H1 (cell line): ENCODE measurements at regions not wholly inside any gene's neighbourhood (a gene's known extent, or its start where the extent isn't known, plus 50 kb on each side); places are given as distances from the start of the nearest gene placed in this dataset.

ENCODE experiments used
- CTCF ChIA-PET: fragments of 300-600 bp; sonication (Branson Sonifier 250); formaldehyde crosslinking; loops from one replicate; lab custom pipeline; 2021; ENCODE audit not compliant: partially characterized antibody; lab: Charles Lee
- POLR2A ChIA-PET: fragments of 300-600 bp; sonication (Branson Sonifier 250); formaldehyde crosslinking; loops from one replicate; lab custom pipeline; 2021; ENCODE audit warnings: inconsistent platforms; ENCODE audit not compliant: partially characterized antibody; lab: Charles Lee
- DNase-seq, 2 experiments: peaks; one replicate each; pipeline versions ENCODE4 v3.0.0 to v3.0.0-alpha.2; 2010 to 2022; ENCODE audit warnings: low spot score in 2 of 2, low read depth in 1 of 2, mixed read lengths in 1 of 2
- FAIRE-seq: peaks from 2 replicates; lab custom pipeline; 2011; peaks lifted over from hg19 to GRCh38; lab: Jason Lieb, UNC
- H2AFZ ChIP-seq: 2 replicates; pipeline ENCODE4 v1.8.1; 2012; ENCODE audit warnings: low read length, inconsistent platforms
- H2AK5ac ChIP-seq: 2 replicates; pipeline ENCODE4 v1.6.1; 2013; ENCODE audit warnings: low read depth, low read length
- H2BK120ac ChIP-seq: replicated peaks from 2 replicates; pipeline ENCODE3; 2013; ENCODE audit warnings: low read depth, low read length, inconsistent platforms
- H2BK12ac ChIP-seq: 2 replicates; pipeline ENCODE4 v1.6.1; 2013; ENCODE audit warnings: low read depth, low read length
- H2BK15ac ChIP-seq: 2 replicates; pipeline ENCODE4 v1.6.1; 2013; ENCODE audit warnings: low read length
- H2BK20ac ChIP-seq: 2 replicates; pipeline ENCODE4 v1.6.1; 2013; ENCODE audit warnings: low read length
- H2BK5ac ChIP-seq: 2 replicates; pipeline ENCODE4 v1.6.1; 2013; ENCODE audit warnings: low read depth, low read length
- H3K14ac ChIP-seq: 2 replicates; pipeline ENCODE4 v1.6.1; 2013; ENCODE audit warnings: inconsistent platforms; ENCODE audit not compliant: insufficient read length
- H3K18ac ChIP-seq: 2 replicates; pipeline ENCODE4 v1.6.1; 2013; ENCODE audit warnings: low read length; ENCODE audit errors: extremely low read depth
- H3K23ac ChIP-seq: 2 replicates; pipeline ENCODE4 v1.6.1; 2013; ENCODE audit warnings: inconsistent platforms; ENCODE audit not compliant: insufficient read length
- H3K23me2 ChIP-seq: 2 replicates; pipeline ENCODE4 v1.6.1; 2013; ENCODE audit warnings: low read depth, low read length
- H3K27ac ChIP-seq: 2 replicates; pipeline ENCODE4 v1.6.1; 2011; ENCODE audit warnings: low read depth, low read length, inconsistent platforms
- H3K27me3 ChIP-seq, 4 experiments: replicated peaks in 1 of 4; 1 replicate in 1 of 4; 2 replicates in 3 of 4; pipeline versions ENCODE4 v1.6.1 to v1.8.1; 2011 to 2013; ENCODE audit warnings: low read length in 3 of 4, mild to moderate bottlenecking in 3 of 4, inconsistent platforms in 2 of 4, mixed read lengths in 2 of 4, moderate library complexity in 1 of 4; ENCODE audit not compliant: control insufficient read depth in 3 of 4, insufficient read depth in 3 of 4; ENCODE audit errors: extremely low read depth in 1 of 4
- H3K36me3 ChIP-seq, 4 experiments: 2 replicates each; pipeline versions ENCODE4 v1.6.1 to v1.8.1; 2011 to 2013; ENCODE audit warnings: mild to moderate bottlenecking in 4 of 4, low read length in 3 of 4, moderate library complexity in 2 of 4, control low read depth in 1 of 4, inconsistent platforms in 1 of 4; ENCODE audit not compliant: insufficient read depth in 4 of 4, control insufficient read depth in 2 of 4
- H3K4ac ChIP-seq: replicated peaks from 2 replicates; pipeline ENCODE3; 2013; ENCODE audit warnings: low read length, low read depth, mixed read lengths, inconsistent platforms; ENCODE audit not compliant: insufficient read length
- H3K4me1 ChIP-seq, 4 experiments: replicated peaks in 1 of 4; 1 replicate in 1 of 4; 2 replicates in 3 of 4; pipeline versions ENCODE4 v1.6.1 to v1.8.1; 2011 to 2013; ENCODE audit warnings: low read length in 3 of 4, inconsistent platforms in 2 of 4, mixed read lengths in 1 of 4; ENCODE audit not compliant: insufficient read depth in 4 of 4, control insufficient read depth in 3 of 4
- H3K4me2 ChIP-seq, 2 experiments: 2 replicates each; pipeline versions ENCODE4 v1.6.1 to v1.8.1; 2011 to 2013; ENCODE audit warnings: low read depth in 2 of 2, low read length in 2 of 2, control low read depth in 1 of 2, inconsistent platforms in 1 of 2, mild to moderate bottlenecking in 1 of 2; ENCODE audit not compliant: insufficient read depth in 1 of 2
- H3K4me3 ChIP-seq, 4 experiments: fragments of 200-600, 300-600 bp in 1 of 4; sonication (generic), shearing (Covaris generic), sonication (Bioruptor Twin) in 1 of 4; 2 replicates each; pipeline versions ENCODE4 v1.5.1 to v1.8.1; 2011 to 2016; ENCODE audit warnings: low read length in 4 of 4, low read depth in 3 of 4, control low read depth in 2 of 4, inconsistent platforms in 2 of 4, mild to moderate bottlenecking in 2 of 4, mixed read lengths in 1 of 4, moderate library complexity in 1 of 4; ENCODE audit not compliant: insufficient read depth in 2 of 4; ENCODE audit errors: extremely low read depth in 1 of 4
- H3K56ac ChIP-seq: replicated peaks from 2 replicates; pipeline ENCODE3; 2013; ENCODE audit warnings: low read depth, mild to moderate bottlenecking, mixed read lengths, low read length, inconsistent platforms; ENCODE audit not compliant: insufficient read length
- H3K79me1 ChIP-seq: 2 replicates; pipeline ENCODE4 v1.6.1; 2013; ENCODE audit warnings: low read depth, low read length, control low read depth
- H3K79me2 ChIP-seq, 2 experiments: 2 replicates each; pipeline versions ENCODE4 v1.6.1 to v1.8.1; 2012 to 2013; ENCODE audit warnings: low read length in 2 of 2, mild to moderate bottlenecking in 2 of 2, inconsistent platforms in 1 of 2; ENCODE audit not compliant: insufficient read depth in 2 of 2, control insufficient read depth in 1 of 2
- H3K9ac ChIP-seq, 4 experiments: replicated peaks in 1 of 4; 1 replicate in 1 of 4; 2 replicates in 3 of 4; pipeline versions ENCODE4 v1.6.1 to v1.8.1; 2011 to 2013; ENCODE audit warnings: low read depth in 3 of 4, low read length in 3 of 4, control low read depth in 2 of 4, mild to moderate bottlenecking in 2 of 4, moderate library complexity in 2 of 4, inconsistent platforms in 1 of 4; ENCODE audit errors: extremely low read depth in 1 of 4
- H3K9me3 ChIP-seq, 2 experiments: 2 replicates each; pipeline versions ENCODE4 v1.6.1 to v1.8.1; 2012 to 2013; ENCODE audit warnings: mild to moderate bottlenecking in 2 of 2, moderate library complexity in 2 of 2, control low read depth in 1 of 2, inconsistent platforms in 1 of 2, low read depth in 1 of 2, low read length in 1 of 2, mixed read lengths in 1 of 2; ENCODE audit not compliant: insufficient read depth in 2 of 2
- H4K20me1 ChIP-seq, 2 experiments: replicated peaks in 1 of 2; 2 replicates each; pipeline versions ENCODE3 to v1.8.1; 2011 to 2013; ENCODE audit warnings: inconsistent platforms in 2 of 2, low read length in 2 of 2, mild to moderate bottlenecking in 1 of 2; ENCODE audit not compliant: insufficient read depth in 2 of 2, control insufficient read depth in 1 of 2
- H4K5ac ChIP-seq: 2 replicates; pipeline ENCODE4 v1.6.1; 2013; ENCODE audit warnings: low read length, low read depth, mixed read lengths, inconsistent platforms; ENCODE audit not compliant: insufficient read length
- H4K8ac ChIP-seq: 2 replicates; pipeline ENCODE4 v1.8.0; 2013; ENCODE audit warnings: mild to moderate bottlenecking, moderate library complexity, low read length, inconsistent platforms; ENCODE audit not compliant: insufficient read depth; ENCODE audit errors: extremely low read depth
- H4K91ac ChIP-seq: replicated peaks from 2 replicates; pipeline ENCODE3; 2013; ENCODE audit warnings: low read length, mixed read lengths, inconsistent platforms; ENCODE audit not compliant: insufficient read length
- CBX5 ChIP-seq: fragments of 300-800, 300-1000 bp; sonication (generic); IDR thresholded peaks from 2 replicates; pipeline ENCODE4 v1.7.1; 2016; ENCODE audit warnings: antibody characterized with exemption, low read length, low read depth
- CHD2 ChIP-seq: IDR thresholded peaks from 2 replicates; pipeline ENCODE4 v1.6.1; 2012; ENCODE audit warnings: low read length, improper control_type of control experiment
- CTBP2 ChIP-seq: IDR thresholded peaks from 2 replicates; pipeline ENCODE4 v1.7.0; 2011; ENCODE audit warnings: borderline replicate concordance, mild to moderate bottlenecking, moderate library complexity, mixed read lengths, low read length; ENCODE audit not compliant: insufficient read depth, insufficient read length
- EP300 ChIP-seq, 2 experiments: IDR thresholded peaks; 1 replicate in 1 of 2; 2 replicates in 1 of 2; pipeline ENCODE4 v1.6.1; 2011 to 2012; ENCODE audit warnings: low read depth in 2 of 2, low read length in 2 of 2, mild to moderate bottlenecking in 2 of 2, borderline replicate concordance in 1 of 2, inconsistent platforms in 1 of 2, moderate library complexity in 1 of 2
- GABPA ChIP-seq: IDR thresholded peaks from 2 replicates; pipeline ENCODE4 v1.6.1; 2011; ENCODE audit warnings: mild to moderate bottlenecking, low read length, moderate library complexity, borderline replicate concordance; ENCODE audit not compliant: insufficient read depth
- NRF1 ChIP-seq: IDR thresholded peaks from 2 replicates; pipeline ENCODE4 v1.6.1; 2011; ENCODE audit warnings: mild to moderate bottlenecking, low read depth, low read length, improper control_type of control experiment
- POLR2AphosphoS5 ChIP-seq: IDR thresholded peaks from 2 replicates; pipeline ENCODE4 v1.6.1; 2011; ENCODE audit warnings: low read depth, low read length
- RBBP5 ChIP-seq: IDR thresholded peaks from 2 replicates; pipeline ENCODE4 v1.7.1; 2012; ENCODE audit warnings: low read depth, mild to moderate bottlenecking, inconsistent platforms, low read length, moderate library complexity, borderline replicate concordance
- RXRA ChIP-seq: IDR thresholded peaks from 2 replicates; pipeline ENCODE4 v1.6.1; 2011; ENCODE audit warnings: low read depth, mild to moderate bottlenecking, low read length, moderate library complexity; ENCODE audit not compliant: insufficient read depth
- SIX5 ChIP-seq: IDR thresholded peaks from 2 replicates; pipeline ENCODE4 v1.6.1; 2011; ENCODE audit warnings: mild to moderate bottlenecking, low read depth, low read length
- SP1 ChIP-seq: IDR thresholded peaks from 2 replicates; pipeline ENCODE4 v1.6.1; 2011; ENCODE audit warnings: low read depth, low read length
- SP2 ChIP-seq: IDR thresholded peaks from 2 replicates; pipeline ENCODE4 v1.6.1; 2012; ENCODE audit warnings: mild to moderate bottlenecking, low read length, inconsistent platforms
- SUZ12 ChIP-seq: fragments of 200-600 bp; sonication (generic); IDR thresholded peaks from 2 replicates; pipeline ENCODE4 v1.6.1; 2012; ENCODE audit warnings: mild to moderate bottlenecking, inconsistent platforms, low read length, moderate library complexity, mixed read lengths
- YY1 ChIP-seq: IDR thresholded peaks from 2 replicates; pipeline ENCODE4 v1.6.1; 2011; ENCODE audit warnings: low read depth, mild to moderate bottlenecking, low read length
- WGBS, 2 experiments: shearing (Covaris generic) in 1 of 2; methylation state at CpG; one replicate each; pipeline versions ENCODE4 v1.1.6 to v1.1.7; 2013 to 2015; ENCODE audit warnings: low lambda C conversion rate in 2 of 2, mixed read lengths in 2 of 2, inconsistent platforms in 1 of 2, low coverage in 1 of 2, missing lambda C conversion rate in 1 of 2; ENCODE audit not compliant: insufficient replicate concordance in 2 of 2, insufficient coverage in 1 of 2, insufficient read length in 1 of 2; ENCODE audit errors: extremely low coverage in 1 of 2, missing lambda C conversion rate in 1 of 2; 5-methylcytosine and 5-hydroxymethylcytosine counted together

DNA sequence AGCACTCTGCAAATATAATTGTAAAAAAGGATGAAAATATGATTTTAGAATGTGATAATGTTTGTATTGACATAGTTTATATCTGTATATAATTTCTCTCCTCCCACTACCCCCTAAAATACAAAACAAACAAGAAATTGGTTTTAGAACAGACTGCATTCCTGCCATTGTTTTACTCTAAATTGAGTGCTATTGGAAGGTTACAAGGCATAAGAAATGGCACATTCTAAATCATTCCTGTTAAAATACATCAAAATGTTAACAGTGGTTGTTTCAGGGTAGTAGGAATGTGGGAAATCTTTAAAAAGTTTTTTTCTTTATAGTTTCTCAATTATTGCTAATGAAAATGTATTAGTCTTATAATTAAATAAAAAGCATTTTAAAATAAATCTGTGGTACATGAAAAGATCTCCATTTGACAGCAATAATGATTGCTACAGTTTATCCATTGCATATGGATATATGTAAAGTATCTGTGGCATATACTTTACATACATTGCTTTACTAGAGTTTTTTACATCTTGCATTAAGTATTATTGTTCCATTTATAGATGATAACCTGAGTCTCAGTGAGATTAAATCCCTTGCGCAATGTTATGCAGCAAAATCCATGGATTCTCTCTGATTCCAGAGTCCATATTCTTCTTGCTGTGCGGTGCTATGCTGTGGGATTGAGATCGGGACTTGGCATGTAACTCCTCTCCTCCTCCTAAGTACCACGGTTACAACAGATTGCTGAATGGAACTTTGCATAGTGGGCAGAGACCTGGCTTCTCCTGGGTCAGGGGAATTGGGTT is 319.8 kb downstream of the LMO4 start:
- ChIA-PET CTCF (interaction anchor here (1.4 kb wide), 1 partner anchor 13 kb away, joined by 4 read pairs; no protein-coding TSS in a partner anchor), POLR2A (no interaction called here)
- Histone ChIP-seq H3K23me2 (no peaks in the 10 kb centered on the region), H3K23ac (no peak overlapping the region), H2BK12ac (no peak overlapping the region), H4K91ac (no peak overlapping the region), H3K4me3 (no peak overlapping the region), H4K8ac (no peak overlapping the region), H3K27ac (no peak overlapping the region), H3K4me1 (peaks cover 0 to 9% (median 7%) of the 10 kb centered on the region in 4 experiments; a peak in 5 of 7 replicates), H3K36me3 (no peaks in the 10 kb centered on the region), H3K79me1 (no peaks in the 10 kb centered on the region), H3K9me3 (no peaks in the 10 kb centered on the region), H3K4me2 (no peak overlapping the region), H3K18ac (no peak overlapping the region), H2BK15ac (no peak overlapping the region), H3K27me3 (no peaks in the 10 kb centered on the region), H2AK5ac (no peak overlapping the region), H3K4ac (no peak overlapping the region), H4K5ac (no peak overlapping the region), H3K14ac (no peak overlapping the region), H3K9ac (no peak overlapping the region), H4K20me1 (no peaks in the 10 kb centered on the region), H2BK120ac (no peak overlapping the region), H3K79me2 (no peaks in the 10 kb centered on the region), H3K56ac (no peak overlapping the region), H2BK20ac (no peak overlapping the region), H2AFZ (no peak overlapping the region), H2BK5ac (no peak overlapping the region)
- no peak for FAIRE-seq
- 92% methylated on average over 4 of the region's 4 CpGs; no CpG with 5 or more reads in 1 of the 2 experiments for WGBS, 2 experiments
- no peak for DNase-seq
- no peak for TF ChIP-seq SIX5
- no peak for TF ChIP-seq GABPA
- TF ChIP-seq POLR2AphosphoS5: no peak
- no peak for TF ChIP-seq YY1
- TF ChIP-seq RBBP5: no peak
- TF ChIP-seq RXRA: no peak
- no peak for TF ChIP-seq SP2
- TF ChIP-seq EP300 (IDR thresholded peaks at IDR 0.05; ENCODE audit: borderline replicate concordance in 1 of 2, low read depth in 2 of 2, low read length in 2 of 2): no peak
- no peak for TF ChIP-seq SUZ12
- no peak for TF ChIP-seq NRF1
- no peak for TF ChIP-seq CTBP2
- no peak for TF ChIP-seq CBX5
- no peak for TF ChIP-seq SP1
- no peak for TF ChIP-seq CHD2
